ENCODE measurements at regions not wholly inside any gene's neighbourhood (a gene's known extent, or its start where the extent isn't known, plus 50 kb on each side); places are given as distances from the start of the nearest gene placed in this dataset.
"Not testable (repeated sequence)": the region's sequence is repeated elsewhere in the genome, so short reads cannot be mapped to it uniquely, and the experiment has no call there.

DNA sequence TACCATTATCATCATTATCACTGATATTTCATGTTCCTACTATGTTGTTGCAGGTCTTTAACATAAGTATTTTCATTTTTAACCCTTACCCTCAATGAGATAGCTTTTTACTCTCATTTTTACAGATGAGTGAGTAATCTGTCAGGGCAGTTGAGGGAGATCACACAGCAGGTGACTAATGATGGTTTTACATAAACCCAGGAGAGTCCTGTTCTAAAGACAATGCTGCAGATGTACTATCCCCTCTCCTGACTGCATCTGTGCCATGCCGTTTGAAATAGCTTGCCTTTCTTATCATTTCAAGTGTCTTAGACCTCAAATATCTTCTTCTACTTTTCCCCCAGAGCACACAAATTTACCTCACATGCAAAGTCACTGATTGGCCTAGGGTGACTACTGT is 1552.1 kb upstream of the SEL1L start:
- intact Hi-C loops (cut with DNase I) = no loop called here
- TF ChIP-seq EP300 (IDR thresholded peaks at IDR 0.05) = no peak
- TF ChIP-seq, protein P1, sequence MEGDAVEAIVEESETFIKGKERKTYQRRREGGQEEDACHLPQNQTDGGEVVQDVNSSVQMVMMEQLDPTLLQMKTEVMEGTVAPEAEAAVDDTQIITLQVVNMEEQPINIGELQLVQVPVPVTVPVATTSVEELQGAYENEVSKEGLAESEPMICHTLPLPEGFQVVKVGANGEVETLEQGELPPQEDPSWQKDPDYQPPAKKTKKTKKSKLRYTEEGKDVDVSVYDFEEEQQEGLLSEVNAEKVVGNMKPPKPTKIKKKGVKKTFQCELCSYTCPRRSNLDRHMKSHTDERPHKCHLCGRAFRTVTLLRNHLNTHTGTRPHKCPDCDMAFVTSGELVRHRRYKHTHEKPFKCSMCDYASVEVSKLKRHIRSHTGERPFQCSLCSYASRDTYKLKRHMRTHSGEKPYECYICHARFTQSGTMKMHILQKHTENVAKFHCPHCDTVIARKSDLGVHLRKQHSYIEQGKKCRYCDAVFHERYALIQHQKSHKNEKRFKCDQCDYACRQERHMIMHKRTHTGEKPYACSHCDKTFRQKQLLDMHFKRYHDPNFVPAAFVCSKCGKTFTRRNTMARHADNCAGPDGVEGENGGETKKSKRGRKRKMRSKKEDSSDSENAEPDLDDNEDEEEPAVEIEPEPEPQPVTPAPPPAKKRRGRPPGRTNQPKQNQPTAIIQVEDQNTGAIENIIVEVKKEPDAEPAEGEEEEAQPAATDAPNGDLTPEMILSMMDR (IDR thresholded peaks at IDR 0.05) = no peak
- no peak for TF ChIP-seq POLR2A (IDR thresholded peaks at IDR 0.05)
- Histone ChIP-seq H3K36me3 (no peaks in the 10 kb centered on the region), H3K27me3 (no peaks in the 10 kb centered on the region), H3K4me3 (no peak overlapping the region), H3K4me1 (ENCODE audit: insufficient read depth) (no peaks in the 10 kb centered on the region), H3K27ac (no peak overlapping the region), H3K9me3 (no peaks in the 10 kb centered on the region)
- 61 to 78% (median 66%) methylated on average over 1 of the region's 1 CpG for WGBS, 3 donors
- no peak for DNase-seq

DNA sequence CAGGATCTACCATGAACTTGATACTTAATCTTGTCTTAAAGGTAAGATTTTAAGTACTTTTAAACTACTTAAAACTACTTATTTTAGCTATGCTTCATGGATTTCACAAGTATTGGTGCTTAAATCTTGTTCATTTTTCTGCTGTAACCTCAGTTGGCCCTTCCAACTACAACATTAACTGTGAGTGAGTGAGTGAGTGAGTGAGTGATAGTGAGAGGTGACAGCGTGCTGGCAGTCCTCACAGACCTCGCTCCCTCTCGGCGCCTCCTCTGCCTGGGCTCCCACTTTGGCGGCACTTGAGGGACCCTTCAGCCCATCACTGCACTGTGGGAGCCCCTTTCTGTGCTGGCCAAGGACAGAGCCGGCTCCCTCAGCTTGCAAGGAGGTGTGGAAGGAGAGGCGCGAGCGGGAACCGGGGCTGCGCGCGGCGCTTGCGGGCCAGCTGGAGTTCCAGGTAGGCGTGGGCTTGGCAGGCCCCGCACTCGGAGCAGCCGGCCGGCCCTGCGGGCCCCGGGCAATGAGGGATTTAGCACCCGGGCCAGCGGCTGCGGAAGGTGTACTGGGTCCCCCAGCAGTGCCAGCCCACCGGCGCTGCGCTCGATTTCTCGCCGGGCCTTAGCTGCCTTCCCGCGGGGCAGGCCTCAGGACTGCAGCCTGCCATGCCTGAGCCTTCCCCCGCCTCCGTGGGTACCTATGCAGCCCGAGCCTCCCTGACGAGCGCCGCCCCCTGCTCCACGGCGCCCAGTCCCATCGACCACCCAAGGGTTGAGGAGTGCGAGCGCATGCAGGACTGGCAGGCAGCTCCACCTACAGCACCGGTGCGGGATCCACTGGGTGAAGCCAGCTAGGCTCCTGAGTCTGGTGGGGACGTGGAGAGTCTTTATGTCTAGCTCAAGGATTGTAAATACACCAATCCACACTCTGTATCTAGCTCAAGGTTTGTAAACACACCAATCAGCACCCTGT is 1558.6 kb upstream of the SEL1L start:
- intact Hi-C loops (cut with DNase I); H3K27ac ChIP-seq; H3K9me3 ChIP-seq; H3K4me3 ChIP-seq; H3K36me3 ChIP-seq; H3K27me3 ChIP-seq; H3K4me1 ChIP-seq (ENCODE audit: insufficient read depth): not testable (repeated sequence)
- DNase-seq = peak in 1 of 5 donors; percentile 9
- WGBS, 3 donors = 55 to 73% (median 70%) methylated on average over 29 to 44 of the region's 47 CpGs

DNA sequence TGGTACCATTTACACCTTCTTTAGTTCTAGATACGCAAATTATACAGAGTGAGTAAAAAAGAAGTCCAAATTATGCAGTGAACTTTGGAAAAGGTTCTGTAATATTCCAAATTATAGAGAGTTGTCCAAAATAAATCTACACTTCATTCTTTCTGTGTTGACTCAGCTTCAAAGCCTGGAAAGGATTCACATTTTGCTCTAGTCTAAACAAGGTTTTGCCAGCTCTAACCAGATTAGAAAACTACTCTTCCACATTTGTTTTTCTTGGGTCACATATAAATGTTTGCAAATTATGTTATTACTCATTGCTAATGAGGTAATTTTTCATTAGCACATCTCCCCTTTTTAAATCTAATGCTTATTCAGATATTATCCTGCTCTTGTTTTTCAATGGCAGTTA is 1562.4 kb upstream of the SEL1L start:
- no peak overlapping the region for H3K27ac ChIP-seq
- H3K36me3 ChIP-seq = no peaks in the 10 kb centered on the region
- intact Hi-C loops (cut with DNase I) = no loop called here
- H3K4me1 ChIP-seq (ENCODE audit: insufficient read depth) = no peaks in the 10 kb centered on the region
- 25 to 33% (median 27%) methylated on average over 1 of the region's 1 CpG for WGBS, 3 donors
- DNase-seq = no peak
- H3K9me3 ChIP-seq = no peaks in the 10 kb centered on the region
- no peak for TF ChIP-seq POLR2A (IDR thresholded peaks at IDR 0.05)
- TF ChIP-seq EP300 (IDR thresholded peaks at IDR 0.05) = no peak
- TF ChIP-seq, protein P1 (IDR thresholded peaks at IDR 0.05) = no peak
- no peaks in the 10 kb centered on the region for H3K27me3 ChIP-seq
- H3K4me3 ChIP-seq = no peak overlapping the region

DNA sequence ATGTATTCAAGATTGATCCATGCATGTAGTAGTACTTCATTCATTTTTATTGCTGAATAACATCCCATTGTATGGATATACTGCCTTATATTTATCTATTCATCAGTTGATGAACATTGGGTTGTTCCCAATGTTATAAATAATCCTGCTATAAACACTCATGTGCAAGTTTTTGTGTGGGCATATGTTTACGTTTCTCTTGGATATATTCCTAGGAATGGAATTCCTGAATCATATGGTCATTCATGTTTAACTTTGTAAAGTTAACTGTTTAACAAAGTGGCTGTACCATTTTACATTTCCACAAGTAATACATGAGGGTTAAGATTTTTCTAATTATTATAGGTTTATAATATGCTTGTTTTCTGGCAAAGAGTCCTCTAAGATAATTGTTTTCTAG is 1568.2 kb upstream of the SEL1L start:
- H3K4me1 ChIP-seq (ENCODE audit: insufficient read depth) = no peaks in the 10 kb centered on the region
- intact Hi-C loops (cut with DNase I) = no loop called here
- H3K27ac ChIP-seq = no peak overlapping the region
- H3K4me3 ChIP-seq = no peak overlapping the region
- no peak for DNase-seq
- 26 to 47% (median 41%) methylated on average over 1 of the region's 1 CpG for WGBS, 3 donors
- H3K9me3 ChIP-seq = no peaks in the 10 kb centered on the region
- no peaks in the 10 kb centered on the region for H3K27me3 ChIP-seq
- TF ChIP-seq POLR2A (IDR thresholded peaks at IDR 0.05) (no peak), EP300 (IDR thresholded peaks at IDR 0.05) (no peak)
- TF ChIP-seq, protein P1 (IDR thresholded peaks at IDR 0.05) = no peak
- no peaks in the 10 kb centered on the region for H3K36me3 ChIP-seq

DNA sequence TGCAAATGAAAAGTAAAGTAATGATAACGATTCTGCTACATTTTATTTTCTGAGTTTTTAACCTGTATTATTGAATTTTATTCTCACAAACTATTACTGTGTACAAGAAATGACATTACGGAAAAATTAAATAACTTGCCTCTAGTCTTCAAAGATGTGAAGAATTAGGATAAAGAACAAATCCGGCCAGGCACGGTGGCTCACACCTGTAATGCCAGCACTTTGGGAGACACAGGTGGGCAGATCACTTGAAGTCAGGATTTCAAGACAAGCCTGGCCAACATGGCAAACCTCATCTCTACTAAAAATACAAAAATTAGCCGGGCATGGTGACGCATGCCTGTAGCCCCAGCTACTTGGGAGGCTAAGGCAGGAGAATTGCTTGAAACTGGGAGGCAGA is 1584.4 kb upstream of the SEL1L start:
- DNase-seq = no peak
- no peaks in the 10 kb centered on the region for H3K36me3 ChIP-seq
- H3K4me3 ChIP-seq = no peak overlapping the region
- H3K27ac ChIP-seq = no peak overlapping the region
- 92 to 93% (median 92%) methylated on average over 6 of the region's 6 CpGs for WGBS, 3 donors
- intact Hi-C loops (cut with DNase I) = no loop called here
- H3K4me1 ChIP-seq (ENCODE audit: insufficient read depth) = no peaks in the 10 kb centered on the region
- H3K27me3 ChIP-seq = no peaks in the 10 kb centered on the region
- TF ChIP-seq, protein P1 (IDR thresholded peaks at IDR 0.05) = no peak
- no peaks in the 10 kb centered on the region for H3K9me3 ChIP-seq

Data from ovary (tissue), 7 donors.